ENCODE measurements at regions not wholly inside any gene's neighbourhood (a gene's known extent, or its start where the extent isn't known, plus 50 kb on each side); places are given as distances from the start of the nearest gene placed in this dataset.

- DNase-seq (ENCODE audit: low read depth) = no peak
Measured at GRCh38 chr4:104772849-104773248, 278.2 kb upstream of the CXXC4 start.

- DNase-seq (ENCODE audit: low read depth) = peak; percentile 57
Measured at GRCh38 chr4:104795264-104795939, 300.7 kb upstream of the CXXC4 start.

DNA sequence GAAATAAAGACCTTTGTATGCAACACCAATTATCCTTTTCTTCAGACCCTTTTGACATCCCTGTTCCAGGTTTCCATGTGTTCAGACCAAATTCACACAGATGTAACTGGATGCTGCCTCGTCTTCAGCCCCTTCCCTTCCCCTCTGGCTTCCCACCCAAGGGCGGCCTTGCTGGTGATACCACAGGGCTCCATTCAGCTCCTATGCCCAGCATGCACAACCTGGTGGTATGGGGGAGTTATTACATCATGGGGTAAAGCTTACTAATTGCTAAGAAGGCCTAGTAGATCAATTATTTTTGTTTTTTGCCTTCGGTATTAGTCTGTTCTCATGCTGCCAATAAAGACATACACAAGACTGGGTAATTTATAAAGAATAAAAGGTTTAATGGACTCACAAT is 317.0 kb upstream of the CXXC4 start:
- no peak for DNase-seq (ENCODE audit: low read depth)

DNA sequence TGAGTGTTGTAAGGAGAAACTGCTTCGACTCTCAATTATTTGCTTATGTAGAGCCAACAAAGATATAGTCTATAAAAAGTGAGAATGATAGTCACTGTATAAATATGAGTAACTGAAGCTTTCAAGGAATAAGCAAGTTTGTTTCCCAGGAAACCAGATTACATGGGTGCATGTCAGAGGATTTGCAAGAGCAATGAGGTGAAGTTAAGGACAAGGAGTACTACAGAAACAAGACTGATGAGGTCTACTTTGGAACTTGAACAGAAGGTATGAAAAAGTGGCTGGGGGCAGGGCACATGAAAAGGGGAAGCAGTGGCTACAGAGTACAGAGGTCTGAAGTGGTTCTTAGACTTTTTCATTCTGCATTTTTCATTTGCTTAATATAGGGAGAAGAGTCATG is 321.0 kb upstream of the CXXC4 start:
- DNase-seq (ENCODE audit: low read depth) = peak; percentile 15

- DNase-seq (ENCODE audit: low read depth) = no peak
Measured at GRCh38 chr4:104818579-104818978, 323.9 kb upstream of the CXXC4 start.

- DNase-seq (ENCODE audit: low read depth) = no peak
Measured at GRCh38 chr4:104826171-104826570, 320.5 kb upstream of the TET2 start.

- no peak for DNase-seq (ENCODE audit: low read depth)
Measured at GRCh38 chr4:104829761-104830160, 316.9 kb upstream of the TET2 start.

- peak; percentile 3 for DNase-seq (ENCODE audit: low read depth)
Measured at GRCh38 chr4:104848597-104849225, 298.0 kb upstream of the TET2 start.

DNA sequence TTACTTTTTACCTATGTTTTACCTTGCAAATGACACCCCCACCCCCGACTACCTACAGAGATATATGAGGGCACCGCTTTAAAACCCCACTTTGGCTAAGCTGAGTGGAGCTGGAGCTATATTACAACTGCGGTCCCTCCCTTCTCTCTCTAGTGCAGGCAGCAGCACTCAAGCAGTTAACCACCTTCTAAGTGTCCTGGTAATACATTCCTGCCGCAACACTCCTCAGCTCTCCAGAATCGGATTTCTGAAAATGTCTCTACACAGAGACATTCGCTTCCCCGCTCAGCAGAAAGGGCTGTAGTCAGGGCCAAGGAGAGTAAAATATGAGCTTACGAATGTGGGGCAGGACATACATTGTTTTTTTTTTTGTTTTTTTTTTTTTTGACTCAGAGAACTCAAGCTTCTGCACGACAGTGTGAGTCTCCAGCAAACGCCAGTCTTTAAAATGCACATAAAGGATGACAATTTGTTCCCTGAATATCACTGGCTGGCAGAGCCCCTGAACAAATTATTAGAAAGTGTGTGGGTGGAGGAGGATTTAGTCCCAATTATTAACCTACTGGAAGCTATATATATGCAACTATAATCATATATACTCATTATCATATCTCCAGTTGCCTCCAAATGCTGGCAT is 287.0 kb upstream of the TET2 start:
- peak; percentile 5 for DNase-seq (ENCODE audit: low read depth)

DNA sequence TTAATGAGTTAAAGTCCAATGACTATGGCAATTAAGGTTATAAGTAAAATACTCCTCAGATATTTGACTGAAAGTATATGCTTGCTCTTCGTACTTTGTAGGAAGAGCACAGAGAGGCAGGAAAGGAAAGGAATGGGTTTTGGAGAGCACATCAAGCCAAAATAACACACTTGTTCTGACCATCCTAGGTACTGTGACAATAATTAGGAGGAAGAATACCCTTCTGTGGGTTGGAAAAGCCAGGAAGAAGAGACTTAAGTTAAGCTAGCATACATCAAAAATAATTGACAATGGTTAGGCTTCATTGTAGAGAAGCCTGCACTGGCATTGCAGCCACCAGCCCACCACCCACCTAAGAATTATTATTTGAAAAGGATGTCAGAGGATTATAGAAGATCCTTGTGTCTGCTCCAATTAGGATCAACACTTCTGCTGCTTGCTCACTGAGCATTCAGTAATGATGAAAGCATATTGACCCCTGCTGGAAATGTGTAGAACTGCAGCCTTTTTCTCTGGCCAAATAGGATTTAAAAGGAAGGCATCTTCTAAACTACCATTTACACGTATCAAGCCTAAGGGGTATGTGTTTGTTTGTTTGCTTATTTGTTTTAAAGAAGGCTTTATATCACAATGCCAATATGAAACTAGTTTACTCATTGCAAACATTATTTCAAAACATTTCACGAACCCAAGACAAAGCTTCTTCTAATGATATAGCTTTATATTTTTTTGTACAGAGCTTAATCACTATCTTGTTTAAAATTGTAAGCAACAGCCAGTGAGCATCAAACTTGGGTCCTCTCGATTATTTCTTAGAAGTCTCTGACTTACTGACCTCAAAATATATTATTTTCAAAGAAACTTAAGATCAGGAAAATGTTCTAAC is 286.2 kb upstream of the TET2 start:
- DNase-seq (ENCODE audit: low read depth) = peak; percentile 80

- no peak for DNase-seq (ENCODE audit: low read depth)
Measured at GRCh38 chr4:104866809-104867208, 279.9 kb upstream of the TET2 start.

GRCh38 chr4:104868533-104868932 is 278.1 kb upstream of the TET2 start:
- DNase-seq (ENCODE audit: low read depth) = no peak

DNA sequence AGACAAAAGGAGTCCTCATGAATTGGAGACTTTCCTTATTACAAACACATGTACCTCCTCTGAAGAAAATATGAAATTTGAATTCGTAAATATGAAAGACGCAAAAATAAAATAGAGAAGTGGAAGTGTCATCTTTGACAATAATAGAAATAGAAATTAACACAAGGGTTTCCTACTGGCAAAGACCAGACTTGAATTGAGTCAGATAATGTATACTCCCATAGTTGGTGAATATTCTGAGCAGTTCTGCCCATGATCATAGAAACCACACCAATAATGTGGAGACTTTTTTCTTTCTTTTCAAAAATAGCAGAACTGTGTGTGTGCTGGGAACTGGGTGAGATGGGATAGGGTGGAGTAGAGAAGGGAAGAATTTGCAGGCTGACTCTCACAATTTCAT is 277.7 kb upstream of the TET2 start:
- no peak for DNase-seq (ENCODE audit: low read depth)

DNA sequence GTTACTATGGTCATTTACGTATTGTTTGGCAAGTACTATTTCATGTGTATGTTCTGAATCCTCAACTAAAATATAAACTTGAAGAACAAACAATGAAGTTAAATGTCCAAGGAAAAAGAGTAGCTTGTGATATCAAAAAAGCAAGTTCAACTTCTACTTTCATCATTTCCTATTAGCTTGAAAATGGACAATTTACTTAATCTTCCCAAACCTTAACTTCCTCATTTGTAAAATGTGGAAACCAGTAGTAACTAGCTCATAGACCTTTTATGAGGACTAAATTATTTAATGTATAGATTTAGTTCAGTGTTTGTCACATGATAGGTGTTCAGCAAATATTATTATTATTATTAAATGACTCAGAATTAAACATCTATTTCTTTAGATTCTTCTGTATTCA is 276.8 kb upstream of the TET2 start:
- no peak for DNase-seq (ENCODE audit: low read depth)

DNA sequence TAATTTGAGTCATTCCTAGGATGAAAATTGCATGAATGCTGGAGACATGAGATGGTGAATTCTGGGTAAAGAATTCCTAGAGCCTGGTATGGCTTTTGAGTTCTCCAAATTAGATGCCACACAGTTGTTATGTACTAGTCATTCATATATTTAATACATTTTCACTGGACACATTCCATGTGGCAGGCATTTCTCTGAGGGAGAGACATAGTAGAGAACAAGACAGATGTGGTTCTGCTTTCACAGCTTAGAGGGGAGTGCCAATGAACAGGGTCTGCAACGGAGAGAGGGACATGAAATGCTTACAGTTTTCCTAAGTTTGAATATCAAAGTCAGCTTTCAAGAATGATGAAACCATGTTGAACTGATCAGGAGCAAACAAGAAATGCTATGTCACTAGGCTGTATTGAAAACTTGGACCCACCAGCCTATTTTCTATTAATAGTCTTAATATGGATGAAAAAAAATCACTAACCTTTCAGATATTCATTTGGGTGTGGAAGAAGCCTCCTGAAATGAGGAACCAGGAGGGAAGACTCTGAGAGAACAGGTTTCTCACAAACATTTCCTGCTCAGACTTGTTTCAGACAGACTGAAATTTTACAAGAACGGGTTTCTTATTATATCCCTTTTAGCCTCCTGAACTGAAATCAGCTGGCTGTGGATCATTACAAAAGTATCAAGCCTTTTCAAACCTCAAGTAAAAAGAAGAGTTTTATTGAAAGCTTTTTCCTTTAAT is 276.0 kb upstream of the TET2 start:
- DNase-seq (ENCODE audit: low read depth) = no peak

- DNase-seq (ENCODE audit: low read depth) = no peak
Measured at GRCh38 chr4:104878936-104879335, 267.7 kb upstream of the TET2 start.

- DNase-seq (ENCODE audit: low read depth) = peak; percentile 13
Measured at GRCh38 chr4:104879367-104879766, 267.3 kb upstream of the TET2 start.

GRCh38 chr4:104879854-104880253 is 266.8 kb upstream of the TET2 start:
- no peak for DNase-seq (ENCODE audit: low read depth)

GRCh38 chr4:104881136-104881886 is 265.4 kb upstream of the TET2 start:
- DNase-seq (ENCODE audit: low read depth) = no peak

- DNase-seq (ENCODE audit: low read depth) = no peak
Measured at GRCh38 chr4:104890598-104891275, 255.9 kb upstream of the TET2 start.
